Breast epithelium (tissue), 3 donors: ENCODE measurements at regions not wholly inside any gene's neighbourhood (a gene's known extent, or its start where the extent isn't known, plus 50 kb on each side); places are given as distances from the start of the nearest gene placed in this dataset.

Source experiments
- POLR2A ChIP-seq: fragments of 450-650 bp; IDR thresholded peaks from one replicate; pipeline ENCODE4 v1.6.1; 2016; ENCODE audit warnings: antibody characterized with exemption, mild to moderate bottlenecking, moderate library complexity
- TF ChIP-seq, protein P1 (sequence below), 3 donors: fragments of 450-650 bp; IDR thresholded peaks; one replicate each; pipeline ENCODE4 v1.5.1; 2016 to 2017; ENCODE audit warnings: antibody characterized with exemption in 3 of 3, mild to moderate bottlenecking in 3 of 3, moderate library complexity in 3 of 3

DNA sequence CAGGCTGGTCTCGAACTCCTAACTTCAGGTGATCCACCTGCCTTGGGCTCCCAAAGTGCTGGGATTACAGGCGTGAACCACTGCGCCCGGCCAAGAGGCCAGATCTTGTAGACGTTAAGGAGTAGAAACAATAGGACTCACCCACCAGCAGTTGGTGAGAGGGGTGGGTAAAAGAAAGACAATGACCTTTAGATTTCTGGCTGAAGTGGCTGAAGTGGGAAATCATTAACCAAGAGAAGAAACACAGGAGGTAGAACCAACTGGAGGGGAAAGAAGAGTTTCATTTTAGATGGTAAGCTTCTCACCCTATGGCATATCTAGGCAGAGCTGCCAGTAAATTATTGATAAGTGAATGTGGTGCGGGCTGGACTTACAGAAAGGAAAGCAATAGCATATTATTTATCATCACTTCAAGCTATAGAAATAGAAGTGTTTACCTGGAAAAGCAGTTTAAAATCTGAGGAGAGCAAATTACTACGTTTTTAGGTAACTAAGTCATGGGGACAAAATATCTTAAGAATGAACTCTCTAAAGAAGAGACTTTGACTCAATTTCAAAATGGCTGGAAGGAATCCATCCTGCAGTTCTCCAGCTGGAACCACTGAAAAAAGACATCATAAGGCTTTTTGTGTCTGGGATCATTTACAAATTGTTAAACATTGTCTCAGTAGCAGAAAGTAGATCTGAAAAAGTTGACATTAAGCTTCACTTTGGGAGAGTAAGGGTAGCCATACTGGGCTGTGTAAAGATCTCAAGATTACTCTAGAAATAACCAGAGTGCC, 109.6 kb downstream of the ALDH8A1 start:
- TF ChIP-seq, protein P1, sequence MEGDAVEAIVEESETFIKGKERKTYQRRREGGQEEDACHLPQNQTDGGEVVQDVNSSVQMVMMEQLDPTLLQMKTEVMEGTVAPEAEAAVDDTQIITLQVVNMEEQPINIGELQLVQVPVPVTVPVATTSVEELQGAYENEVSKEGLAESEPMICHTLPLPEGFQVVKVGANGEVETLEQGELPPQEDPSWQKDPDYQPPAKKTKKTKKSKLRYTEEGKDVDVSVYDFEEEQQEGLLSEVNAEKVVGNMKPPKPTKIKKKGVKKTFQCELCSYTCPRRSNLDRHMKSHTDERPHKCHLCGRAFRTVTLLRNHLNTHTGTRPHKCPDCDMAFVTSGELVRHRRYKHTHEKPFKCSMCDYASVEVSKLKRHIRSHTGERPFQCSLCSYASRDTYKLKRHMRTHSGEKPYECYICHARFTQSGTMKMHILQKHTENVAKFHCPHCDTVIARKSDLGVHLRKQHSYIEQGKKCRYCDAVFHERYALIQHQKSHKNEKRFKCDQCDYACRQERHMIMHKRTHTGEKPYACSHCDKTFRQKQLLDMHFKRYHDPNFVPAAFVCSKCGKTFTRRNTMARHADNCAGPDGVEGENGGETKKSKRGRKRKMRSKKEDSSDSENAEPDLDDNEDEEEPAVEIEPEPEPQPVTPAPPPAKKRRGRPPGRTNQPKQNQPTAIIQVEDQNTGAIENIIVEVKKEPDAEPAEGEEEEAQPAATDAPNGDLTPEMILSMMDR (IDR thresholded peaks at IDR 0.05) = no peak
- TF ChIP-seq POLR2A = no peak
